PC-3 (cell line): ENCODE measurements at regions not wholly inside any gene's neighbourhood (a gene's known extent, or its start where the extent isn't known, plus 50 kb on each side); places are given as distances from the start of the nearest gene placed in this dataset.
"Not testable (repeated sequence)": the region's sequence is repeated elsewhere in the genome, so short reads cannot be mapped to it uniquely, and the experiment has no call there.

Experiments
- ATAC-seq: fragments of 200-7000 bp; cut with Tn5 transposase; 2 replicates; pipeline ENCODE4 v1.9.1; 2020; ENCODE audit warnings: mild to moderate bottlenecking, moderate library complexity
- BruUV-seq: library from RNA; stranded (reverse); fragments of 400-500 nt; replicated peaks from 2 replicates; lab custom pipeline; 2021; lab: Mats Ljungman, UMichigan
- CTCF ChIA-PET: fragments of 300-600 bp; sonication (Branson Sonifier 250); formaldehyde crosslinking; loops from one replicate; lab custom pipeline; 2022; ENCODE audit warnings: antibody characterized with exemption; lab: Charles Lee
- POLR2A ChIA-PET: fragments of 300-600 bp; sonication (Branson Sonifier 250); formaldehyde crosslinking; loops from one replicate; lab custom pipeline; 2022; ENCODE audit warnings: antibody characterized with exemption; ENCODE audit not compliant: unreplicated experiment; lab: Charles Lee
- DNase-seq: peaks from one replicate; pipeline ENCODE4 v3.0.0-alpha.2; 2015
- H2AFZ ChIP-seq: fragments of 300-600 bp; sonication (generic); 2 replicates; pipeline ENCODE4 v1.6.0; 2016; ENCODE audit warnings: antibody characterized with exemption, low read length
- H3F3A ChIP-seq: fragments of 300-600 bp; sonication (generic); one replicate; pipeline ENCODE4 v1.6.0; 2017; ENCODE audit warnings: antibody characterized with exemption, low read length, control low read depth, mild to moderate bottlenecking; ENCODE audit not compliant: unreplicated experiment
- H3K27ac ChIP-seq: fragments of 300-600 bp; sonication (generic); 2 replicates; pipeline ENCODE4 v1.5.1; 2016; ENCODE audit warnings: mild to moderate bottlenecking, low read length
- H3K27me3 ChIP-seq: fragments of 300-600 bp; sonication (generic); 2 replicates; pipeline ENCODE4 v1.6.1; 2016; ENCODE audit warnings: low read length, mixed read lengths
- H3K36me3 ChIP-seq: fragments of 300-600 bp; sonication (generic); 2 replicates; pipeline ENCODE4 v1.6.1; 2016; ENCODE audit warnings: low read depth, mixed run types, low read length, mixed read lengths
- H3K4me1 ChIP-seq: fragments of 300-600 bp; sonication (generic); 2 replicates; pipeline ENCODE4 v1.5.1; 2016; ENCODE audit warnings: low read length; ENCODE audit not compliant: insufficient read depth
- H3K4me2 ChIP-seq: fragments of 300-600 bp; sonication (generic); 2 replicates; pipeline ENCODE4 v1.6.0; 2016; ENCODE audit warnings: low read length
- H3K4me3 ChIP-seq: fragments of 300-600 bp; sonication (generic); 2 replicates; pipeline ENCODE4 v1.5.1; 2016; ENCODE audit warnings: mild to moderate bottlenecking, low read length, mixed read lengths
- H3K79me2 ChIP-seq: fragments of 300-600 bp; sonication (generic); 2 replicates; pipeline ENCODE4 v1.6.1; 2017; ENCODE audit warnings: low read length, mixed read lengths
- H3K9ac ChIP-seq: fragments of 300-600 bp; sonication (generic); 2 replicates; pipeline ENCODE4 v1.6.0; 2016; ENCODE audit warnings: mild to moderate bottlenecking, low read length
- H3K9me2 ChIP-seq: fragments of 300-600 bp; sonication (generic); replicated peaks from 2 replicates; pipeline ENCODE4 v1.6.1; 2016; ENCODE audit warnings: mixed run types, low read length, mixed read lengths
- H3K9me3 ChIP-seq: fragments of 300-600 bp; sonication (generic); 2 replicates; pipeline ENCODE4 v1.6.1; 2016; ENCODE audit warnings: low read length, mixed read lengths
- H4K20me1 ChIP-seq: fragments of 300-600 bp; sonication (generic); 2 replicates; pipeline ENCODE4 v1.6.1; 2016; ENCODE audit warnings: low read length, mixed read lengths
- intact Hi-C: fragments of 100-400 bp; cut with micrococcal nuclease; formaldehyde crosslinking; loops from 2 replicates; pipeline ENCODE4 v1.9.0; 2023

DNA sequence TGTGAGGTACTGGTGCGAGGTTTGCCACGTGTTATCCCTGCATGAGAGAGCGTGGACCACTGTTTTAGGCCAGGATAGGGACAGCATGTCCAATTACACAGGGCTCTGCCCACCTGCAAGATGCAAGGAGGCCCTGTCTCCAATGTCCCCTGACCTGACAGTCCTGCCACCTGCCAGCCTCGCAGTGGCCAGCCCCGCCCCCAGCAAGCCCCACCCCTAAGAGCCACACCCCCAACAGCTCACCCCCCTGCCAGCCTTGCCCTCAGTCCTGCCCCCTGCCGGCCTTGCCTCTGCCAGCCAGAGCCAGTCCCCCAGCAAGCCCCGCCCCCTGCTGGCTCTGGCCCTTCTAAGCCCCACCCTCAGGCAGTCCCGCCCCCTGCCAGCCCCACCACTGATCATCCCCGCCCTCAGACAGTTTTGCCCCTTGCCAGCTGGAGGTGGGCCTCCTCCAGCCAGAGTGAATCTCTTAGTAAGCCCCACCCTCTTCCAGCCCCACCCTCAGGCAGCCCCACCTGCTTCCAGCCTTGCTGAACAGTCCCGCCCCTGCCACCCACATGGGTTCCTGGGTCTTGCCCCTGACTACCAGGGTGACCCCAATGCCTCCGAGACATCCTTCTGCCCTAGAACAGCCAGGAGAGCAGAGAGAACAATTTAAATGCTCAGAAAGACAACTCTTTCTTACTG is 62.3 kb upstream of the DPP6 start:
- DNase-seq, H3F3A ChIP-seq, H3K27me3 ChIP-seq, H2AFZ ChIP-seq, ATAC-seq, H3K9ac ChIP-seq, CTCF ChIA-PET, H3K36me3 ChIP-seq, intact Hi-C loops, BruUV-seq, H3K27ac ChIP-seq, H4K20me1 ChIP-seq, H3K4me2 ChIP-seq, H3K9me2 ChIP-seq, H3K4me3 ChIP-seq, POLR2A ChIA-PET, H3K79me2 ChIP-seq, H3K9me3 ChIP-seq, H3K4me1 ChIP-seq: not testable (repeated sequence)

DNA sequence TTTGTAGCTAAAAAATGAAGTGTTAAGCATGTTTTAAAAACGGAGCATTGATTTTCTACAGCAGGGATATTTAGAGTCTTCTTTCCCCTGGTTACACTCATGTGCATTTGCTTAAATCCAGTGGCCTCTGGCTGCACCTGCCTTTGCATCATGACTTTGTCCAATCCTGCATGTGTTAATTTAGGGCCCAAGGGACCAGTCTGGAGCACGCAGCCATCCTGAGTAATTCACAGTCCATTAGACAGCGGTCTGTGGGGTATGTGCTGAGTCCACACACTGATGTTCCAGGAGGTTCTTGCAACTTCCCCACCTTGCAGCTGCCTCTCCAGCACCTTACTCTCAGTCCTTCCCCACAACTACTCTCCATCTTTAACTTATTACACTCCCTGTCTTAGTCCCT is 60.7 kb upstream of the DPP6 start:
- H3K27me3 ChIP-seq, H3K4me3 ChIP-seq, intact Hi-C loops, H3K9me2 ChIP-seq, H2AFZ ChIP-seq, H3K27ac ChIP-seq, H3K9me3 ChIP-seq, POLR2A ChIA-PET, H3K4me2 ChIP-seq, H3K9ac ChIP-seq, H4K20me1 ChIP-seq, ATAC-seq, H3F3A ChIP-seq, H3K79me2 ChIP-seq, H3K4me1 ChIP-seq, CTCF ChIA-PET, DNase-seq, H3K36me3 ChIP-seq, BruUV-seq: not testable (repeated sequence)

DNA sequence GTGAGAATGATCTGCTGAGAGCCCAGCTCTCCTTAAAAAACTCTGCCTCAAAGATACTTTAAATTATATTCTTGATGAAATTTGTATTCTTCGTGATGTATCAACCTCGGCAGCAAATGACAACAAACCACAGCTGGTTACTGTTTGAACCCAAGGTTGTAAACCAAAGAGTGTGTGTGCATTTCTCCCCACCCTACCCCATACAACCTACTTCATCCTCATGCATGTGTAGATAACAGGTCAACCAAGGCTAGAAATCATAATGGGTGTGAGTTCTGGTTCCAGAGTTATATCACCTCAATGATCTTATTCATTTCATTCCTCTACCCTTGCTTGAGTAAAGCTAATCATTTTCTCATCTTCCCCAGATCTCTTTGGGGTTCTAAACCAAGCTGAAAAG is 58.8 kb upstream of the DPP6 start:
- H3K4me3 ChIP-seq, H3K4me1 ChIP-seq, H3K27ac ChIP-seq, ATAC-seq, H2AFZ ChIP-seq, POLR2A ChIA-PET, BruUV-seq, H4K20me1 ChIP-seq, H3K36me3 ChIP-seq, intact Hi-C loops, H3K9me3 ChIP-seq, H3K4me2 ChIP-seq, DNase-seq, H3F3A ChIP-seq, H3K79me2 ChIP-seq, H3K9ac ChIP-seq, CTCF ChIA-PET, H3K9me2 ChIP-seq, H3K27me3 ChIP-seq: not testable (repeated sequence)

DNA sequence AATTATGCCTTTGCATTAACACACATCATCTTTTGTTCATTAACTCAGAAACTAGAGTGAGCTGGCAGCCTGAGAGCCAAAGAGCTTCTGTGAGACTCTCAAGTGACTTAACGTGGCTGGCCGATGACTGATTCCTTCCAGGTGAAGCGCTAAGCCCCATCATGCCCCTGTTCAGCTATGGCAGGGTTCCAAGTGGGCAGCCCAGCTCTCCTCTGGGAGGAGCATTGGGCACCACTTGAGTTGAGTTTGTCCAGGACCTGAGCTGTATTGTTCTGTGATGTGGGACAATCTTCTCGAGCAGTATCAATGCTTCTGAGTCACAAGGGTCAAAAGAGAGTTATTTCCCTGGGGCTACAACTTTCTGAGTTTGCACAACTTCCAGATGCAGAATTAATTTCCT is 53.3 kb upstream of the DPP6 start:
- H3K4me3 ChIP-seq, POLR2A ChIA-PET, ATAC-seq, H2AFZ ChIP-seq, H3K36me3 ChIP-seq, H3K4me2 ChIP-seq, CTCF ChIA-PET, H4K20me1 ChIP-seq, BruUV-seq, H3K27ac ChIP-seq, H3K9me3 ChIP-seq, intact Hi-C loops, H3K4me1 ChIP-seq, H3K9me2 ChIP-seq, DNase-seq, H3F3A ChIP-seq, H3K9ac ChIP-seq, H3K27me3 ChIP-seq, H3K79me2 ChIP-seq: not testable (repeated sequence)
